K562 (cell line): ENCODE measurements at regions not wholly inside any gene's neighbourhood (a gene's known extent, or its start where the extent isn't known, plus 50 kb on each side); places are given as distances from the start of the nearest gene placed in this dataset.

Experiments
- ATF7 ChIP-seq: fragments of 450-650 bp; IDR thresholded peaks from 2 replicates; pipeline ENCODE4 v1.7.1; 2014; ENCODE audit warnings: mild to moderate bottlenecking, moderate library complexity
- CC2D1A ChIP-seq: fragments of 450-650 bp; IDR thresholded peaks from 2 replicates; pipeline ENCODE4 v1.6.1; 2017; ENCODE audit warnings: mild to moderate bottlenecking
- RB1 ChIP-seq: fragments of 450-650 bp; IDR thresholded peaks from 2 replicates; pipeline ENCODE4 v1.6.1; 2017; ENCODE audit warnings: low read depth, mild to moderate bottlenecking
- STAG1 ChIP-seq: sonication (generic); formaldehyde crosslinking; IDR thresholded peaks from 2 replicates; pipeline ENCODE4 v1.5.0; 2020; ENCODE audit warnings: missing genetic modification reagents, borderline replicate concordance
- ZNF24 ChIP-seq: fragments of 450-650 bp; IDR thresholded peaks from 2 replicates; pipeline ENCODE4 v1.6.1; 2016
- TF ChIP-seq, protein P1 (sequence below), 3 experiments: IDR thresholded peaks in 2 of 3; conservative IDR thresholded peaks in 1 of 3; 2 replicates each; pipeline ENCODE4 v1.5.1; 2011 to 2012; ENCODE audit warnings: low read length in 3 of 3, mild to moderate bottlenecking in 3 of 3, control low read depth in 2 of 3, improper control_type of control experiment in 1 of 3, inconsistent platforms in 1 of 3, low read depth in 1 of 3, mixed read lengths in 1 of 3, moderate library complexity in 1 of 3; ENCODE audit not compliant: insufficient read depth in 2 of 3
- TF ChIP-seq, protein P2 (sequence below), 2 experiments: fragments of 450-650 bp; formaldehyde crosslinking in 1 of 2; IDR thresholded peaks; 2 replicates each; pipeline versions ENCODE4 v1.4.0 to v1.6.1; 2014 to 2020; ENCODE audit warnings: mild to moderate bottlenecking in 2 of 2, borderline replicate concordance in 1 of 2, low read depth in 1 of 2

- TF ChIP-seq, protein P1, sequence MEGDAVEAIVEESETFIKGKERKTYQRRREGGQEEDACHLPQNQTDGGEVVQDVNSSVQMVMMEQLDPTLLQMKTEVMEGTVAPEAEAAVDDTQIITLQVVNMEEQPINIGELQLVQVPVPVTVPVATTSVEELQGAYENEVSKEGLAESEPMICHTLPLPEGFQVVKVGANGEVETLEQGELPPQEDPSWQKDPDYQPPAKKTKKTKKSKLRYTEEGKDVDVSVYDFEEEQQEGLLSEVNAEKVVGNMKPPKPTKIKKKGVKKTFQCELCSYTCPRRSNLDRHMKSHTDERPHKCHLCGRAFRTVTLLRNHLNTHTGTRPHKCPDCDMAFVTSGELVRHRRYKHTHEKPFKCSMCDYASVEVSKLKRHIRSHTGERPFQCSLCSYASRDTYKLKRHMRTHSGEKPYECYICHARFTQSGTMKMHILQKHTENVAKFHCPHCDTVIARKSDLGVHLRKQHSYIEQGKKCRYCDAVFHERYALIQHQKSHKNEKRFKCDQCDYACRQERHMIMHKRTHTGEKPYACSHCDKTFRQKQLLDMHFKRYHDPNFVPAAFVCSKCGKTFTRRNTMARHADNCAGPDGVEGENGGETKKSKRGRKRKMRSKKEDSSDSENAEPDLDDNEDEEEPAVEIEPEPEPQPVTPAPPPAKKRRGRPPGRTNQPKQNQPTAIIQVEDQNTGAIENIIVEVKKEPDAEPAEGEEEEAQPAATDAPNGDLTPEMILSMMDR (IDR thresholded peaks at IDR 0.05 in 2 of 3, conservative IDR thresholded peaks at IDR 0.05 in 1 of 3; ENCODE audit: insufficient read depth in 2 of 3, low read depth in 1 of 3, low read length in 3 of 3), result peak; percentile 83 to 92 (median 90)
- peak; percentile 46; the same call in 1 of the 2 replicates for TF ChIP-seq CC2D1A
- TF ChIP-seq ZNF24, result 0 out of 2 replicates have a peak, but pooled peaks have one; percentile 23
- TF ChIP-seq, protein P2, sequence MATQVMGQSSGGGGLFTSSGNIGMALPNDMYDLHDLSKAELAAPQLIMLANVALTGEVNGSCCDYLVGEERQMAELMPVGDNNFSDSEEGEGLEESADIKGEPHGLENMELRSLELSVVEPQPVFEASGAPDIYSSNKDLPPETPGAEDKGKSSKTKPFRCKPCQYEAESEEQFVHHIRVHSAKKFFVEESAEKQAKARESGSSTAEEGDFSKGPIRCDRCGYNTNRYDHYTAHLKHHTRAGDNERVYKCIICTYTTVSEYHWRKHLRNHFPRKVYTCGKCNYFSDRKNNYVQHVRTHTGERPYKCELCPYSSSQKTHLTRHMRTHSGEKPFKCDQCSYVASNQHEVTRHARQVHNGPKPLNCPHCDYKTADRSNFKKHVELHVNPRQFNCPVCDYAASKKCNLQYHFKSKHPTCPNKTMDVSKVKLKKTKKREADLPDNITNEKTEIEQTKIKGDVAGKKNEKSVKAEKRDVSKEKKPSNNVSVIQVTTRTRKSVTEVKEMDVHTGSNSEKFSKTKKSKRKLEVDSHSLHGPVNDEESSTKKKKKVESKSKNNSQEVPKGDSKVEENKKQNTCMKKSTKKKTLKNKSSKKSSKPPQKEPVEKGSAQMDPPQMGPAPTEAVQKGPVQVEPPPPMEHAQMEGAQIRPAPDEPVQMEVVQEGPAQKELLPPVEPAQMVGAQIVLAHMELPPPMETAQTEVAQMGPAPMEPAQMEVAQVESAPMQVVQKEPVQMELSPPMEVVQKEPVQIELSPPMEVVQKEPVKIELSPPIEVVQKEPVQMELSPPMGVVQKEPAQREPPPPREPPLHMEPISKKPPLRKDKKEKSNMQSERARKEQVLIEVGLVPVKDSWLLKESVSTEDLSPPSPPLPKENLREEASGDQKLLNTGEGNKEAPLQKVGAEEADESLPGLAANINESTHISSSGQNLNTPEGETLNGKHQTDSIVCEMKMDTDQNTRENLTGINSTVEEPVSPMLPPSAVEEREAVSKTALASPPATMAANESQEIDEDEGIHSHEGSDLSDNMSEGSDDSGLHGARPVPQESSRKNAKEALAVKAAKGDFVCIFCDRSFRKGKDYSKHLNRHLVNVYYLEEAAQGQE (IDR thresholded peaks at IDR 0.05; ENCODE audit: borderline replicate concordance), result peak; percentile 71
- TF ChIP-seq, protein P2 (CRISPR knock-in tag; IDR thresholded peaks at IDR 0.05; ENCODE audit: low read depth), result no peak
- peak; percentile 35; the same call in 1 of the 2 replicates for TF ChIP-seq STAG1 (CRISPR knock-in tag)
- peak; percentile 53; the same call in 1 of the 2 replicates for TF ChIP-seq ATF7
- 0 out of 2 replicates have a peak, but pooled peaks have one; percentile 23 for TF ChIP-seq RB1
Measured at GRCh38 chr7:67371429-67372305, 375.0 kb downstream of the TYW1 start (continued).
